Astrocyte of the hippocampus (primary cell): ENCODE measurements at regions not wholly inside any gene's neighbourhood (a gene's known extent, or its start where the extent isn't known, plus 50 kb on each side); places are given as distances from the start of the nearest gene placed in this dataset.

Source experiments
- DNase-seq: peaks from one replicate; pipeline ENCODE4 v3.0.0; 2011; ENCODE audit warnings: low read depth, low spot score

DNA sequence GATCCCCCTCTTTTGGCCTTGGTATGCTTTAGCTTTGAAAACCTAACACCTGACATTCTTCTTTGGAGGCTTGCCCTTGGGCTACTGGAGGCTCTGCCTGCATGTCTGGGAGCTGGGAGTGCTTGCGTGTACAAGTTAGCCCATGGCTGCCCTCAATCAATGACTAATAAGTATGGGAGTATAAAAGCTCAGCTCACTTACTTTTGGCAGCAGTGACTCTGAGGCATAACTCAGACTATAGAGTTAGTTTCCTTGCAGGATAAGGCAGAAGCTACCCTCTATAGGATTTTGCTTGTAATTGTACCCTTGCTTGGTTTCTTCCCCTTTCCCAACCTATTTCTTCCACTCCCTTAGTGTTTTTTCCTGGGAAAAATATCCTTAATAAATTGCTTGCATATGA is 247.9 kb downstream of the PPP1R2C start:
- peak; percentile 78 for DNase-seq

DNA sequence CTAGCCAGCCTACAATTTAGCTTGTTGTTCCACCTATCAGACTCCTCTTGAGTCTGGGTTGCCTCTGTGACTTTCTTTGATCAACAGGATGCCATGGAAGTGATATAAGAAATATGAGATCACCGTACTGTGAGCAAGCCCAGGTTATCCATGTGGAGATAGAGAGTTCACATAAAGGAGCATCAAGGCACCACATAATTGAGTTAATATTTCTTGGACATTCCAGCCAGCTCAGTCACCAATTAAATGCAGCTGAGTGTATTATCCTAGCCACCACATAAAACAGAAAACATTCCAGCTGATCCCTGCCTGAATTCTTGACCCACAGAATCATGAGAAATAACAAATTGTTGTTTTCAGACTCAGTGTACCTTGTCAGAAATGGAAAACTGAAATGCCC is 253.6 kb downstream of the PPP1R2C start:
- DNase-seq, result peak; percentile 83

DNA sequence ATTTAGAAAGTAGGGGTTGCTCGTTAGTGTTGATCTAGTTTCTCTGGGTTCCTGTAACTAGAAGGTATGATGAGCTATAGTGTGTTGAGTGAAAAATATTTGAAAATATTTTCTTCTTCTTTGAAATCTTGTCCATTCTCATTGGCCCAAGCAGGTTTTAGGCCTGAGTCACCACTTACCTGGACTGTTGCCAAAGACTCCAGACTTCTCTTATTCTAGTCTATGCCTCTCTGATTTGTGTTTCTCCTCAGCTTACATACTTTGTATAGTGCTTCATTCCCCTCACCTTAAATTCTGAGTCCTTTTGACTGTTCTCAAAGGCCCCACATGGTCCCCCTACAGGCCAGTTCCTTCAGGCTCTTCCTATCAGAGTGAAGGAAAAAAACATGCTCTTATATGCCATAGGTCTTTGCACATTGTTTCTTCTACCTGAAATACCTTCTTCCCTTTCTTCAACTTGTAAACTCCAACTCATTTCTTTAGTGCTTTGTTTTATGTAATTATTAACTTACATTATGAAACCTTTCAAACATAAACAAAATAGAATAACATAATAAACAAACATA is 258.2 kb downstream of the PPP1R2C start:
- peak; percentile 77 for DNase-seq

DNA sequence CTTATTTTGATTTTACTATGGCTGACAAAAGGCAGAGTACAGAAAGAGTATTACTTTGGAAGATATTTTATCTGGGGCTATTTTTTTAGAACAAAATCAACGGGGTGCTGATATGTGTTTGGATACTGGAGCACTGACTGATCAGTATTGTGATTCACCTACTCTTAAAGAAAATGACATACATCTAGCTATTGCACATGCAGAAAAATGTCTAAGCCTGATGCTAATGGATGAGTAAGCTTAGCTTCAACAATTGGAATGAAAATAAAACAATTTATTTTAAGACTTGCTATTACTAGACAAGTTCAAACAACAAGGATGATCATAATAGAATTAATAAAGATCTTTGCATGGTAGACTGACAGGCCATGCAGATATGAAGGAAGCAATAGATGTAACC is 262.0 kb downstream of the PPP1R2C start:
- no peak for DNase-seq

DNA sequence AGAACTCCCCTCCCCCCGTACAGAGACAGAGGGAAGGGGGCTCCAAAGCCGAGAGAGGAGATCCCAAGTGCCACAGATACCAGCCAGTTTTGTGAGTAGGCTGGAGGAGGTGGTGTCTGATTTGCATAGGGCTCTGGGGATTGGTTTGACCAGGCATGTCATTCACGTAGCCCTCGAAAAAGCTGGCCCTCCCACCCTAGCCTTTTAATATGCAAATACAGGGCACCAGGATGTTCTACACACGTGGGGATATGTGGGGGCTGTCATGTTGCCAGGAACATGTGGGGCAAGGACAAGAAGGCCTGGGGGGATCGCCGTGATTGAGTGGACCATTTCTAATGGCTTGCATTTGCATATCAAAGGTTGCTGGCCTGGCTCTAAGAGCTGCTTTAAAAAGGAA is 272.9 kb downstream of the PPP1R2C start:
- peak; percentile 19 for DNase-seq

DNA sequence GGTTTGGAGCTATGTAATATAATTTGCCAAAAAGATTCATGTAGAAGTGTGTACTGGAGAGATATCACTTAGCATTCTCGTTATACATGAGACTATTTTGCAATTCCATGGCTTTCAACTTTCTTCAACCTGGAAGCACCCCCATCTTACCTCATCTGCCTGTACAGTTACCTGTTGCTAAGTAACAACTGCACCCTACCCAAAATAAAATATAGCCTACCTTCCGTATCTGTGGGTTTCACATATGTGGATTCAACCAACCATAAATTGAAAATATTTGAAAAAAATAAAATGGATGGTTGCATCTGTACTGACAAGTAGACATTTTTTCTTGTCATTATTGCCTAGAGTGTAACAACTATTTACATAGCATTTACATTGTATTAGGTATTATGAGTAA is 278.3 kb downstream of the PPP1R2C start:
- no peak for DNase-seq

DNA sequence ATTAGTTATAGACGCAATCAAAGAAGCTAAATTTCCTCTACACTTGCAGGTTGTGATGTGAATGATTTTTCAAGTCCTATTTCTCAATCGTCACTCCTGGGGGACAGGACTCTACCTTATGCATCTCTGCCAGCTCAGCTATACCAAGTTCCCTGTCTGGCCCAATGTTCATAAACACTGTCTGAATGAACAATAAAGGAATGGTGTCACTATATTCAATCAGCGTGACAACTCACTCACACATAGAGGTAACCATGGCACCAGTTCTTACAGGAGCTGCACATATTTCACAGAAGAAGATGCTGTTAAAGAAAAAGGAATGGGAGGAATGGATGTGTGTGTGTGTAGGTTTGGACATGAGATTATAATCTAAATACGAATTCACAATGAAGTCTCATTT is 280.6 kb downstream of the PPP1R2C start:
- no peak for DNase-seq

DNA sequence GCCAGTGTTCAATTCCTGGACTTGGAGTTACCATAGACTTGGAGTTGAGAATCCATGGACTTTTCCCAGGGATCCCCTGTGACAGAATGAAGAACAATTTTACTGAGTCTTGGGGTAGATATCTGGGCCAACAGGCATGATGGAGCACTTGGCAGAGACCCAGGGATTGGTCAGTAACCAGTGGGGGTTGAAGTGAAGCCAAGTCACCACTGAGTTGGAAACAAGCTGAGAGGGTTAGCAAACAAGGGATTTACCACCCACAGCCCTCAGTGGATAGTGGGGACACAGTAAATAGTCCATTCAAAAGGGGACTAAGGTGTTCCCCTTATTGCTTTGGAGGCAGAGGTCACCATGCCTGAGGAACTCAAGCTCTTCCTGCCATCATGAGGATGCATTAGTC is 281.7 kb downstream of the PPP1R2C start:
- peak; percentile 37 for DNase-seq

DNA sequence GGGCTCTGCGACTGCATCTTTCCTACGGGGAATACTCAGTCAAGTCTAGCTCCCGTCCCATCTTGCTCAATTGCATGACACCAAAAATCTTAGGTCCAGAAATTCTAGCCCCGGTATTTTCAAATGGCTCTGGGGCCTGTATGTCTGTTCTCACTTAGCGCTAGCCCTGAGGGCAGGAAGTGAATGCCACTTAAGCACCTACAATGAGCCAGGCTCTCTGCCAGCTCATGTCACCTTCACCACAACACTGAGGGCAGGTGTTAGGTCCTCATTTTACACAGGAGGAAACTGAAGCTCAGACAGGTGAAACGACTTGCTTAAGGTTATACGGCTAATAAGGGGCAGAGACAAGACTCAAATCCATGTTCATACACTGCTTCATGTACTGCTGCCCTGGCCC is 282.8 kb downstream of the PPP1R2C start:
- no peak for DNase-seq

DNA sequence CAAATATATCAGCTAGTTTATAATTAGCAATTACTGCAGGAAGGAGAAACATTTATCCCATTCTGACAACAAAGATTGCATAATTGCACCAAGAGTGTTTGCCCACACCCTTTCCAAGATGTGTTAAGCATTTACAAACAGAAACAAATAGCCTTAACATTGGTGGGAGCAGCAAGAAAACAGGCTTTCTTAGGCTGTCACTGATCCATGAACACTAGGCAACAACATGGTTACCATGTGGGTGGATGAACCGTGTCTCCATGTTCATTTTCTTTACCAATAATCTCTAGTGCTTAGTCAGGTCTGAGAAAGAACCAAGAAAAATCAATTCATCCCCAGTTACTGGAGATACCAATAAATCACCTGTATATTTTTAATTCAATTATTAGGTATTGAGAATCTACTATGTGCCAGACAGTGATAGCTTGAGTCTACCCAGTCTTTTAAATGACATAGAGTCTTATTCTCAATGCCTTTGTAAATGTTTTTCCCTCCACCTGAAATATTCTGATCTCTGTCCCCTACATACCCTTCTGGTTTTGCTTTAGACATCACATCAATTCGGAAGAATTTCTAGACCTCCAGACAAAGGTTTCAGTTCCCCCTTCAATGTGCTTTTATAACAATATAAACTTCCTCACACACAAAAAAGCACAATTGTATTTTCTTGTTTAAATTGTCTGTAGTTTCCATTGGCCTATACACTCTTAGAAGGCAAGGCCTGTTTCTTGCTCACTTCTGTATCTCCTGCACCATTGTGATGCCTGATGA is 286.6 kb downstream of the PPP1R2C start:
- DNase-seq, result no peak

DNA sequence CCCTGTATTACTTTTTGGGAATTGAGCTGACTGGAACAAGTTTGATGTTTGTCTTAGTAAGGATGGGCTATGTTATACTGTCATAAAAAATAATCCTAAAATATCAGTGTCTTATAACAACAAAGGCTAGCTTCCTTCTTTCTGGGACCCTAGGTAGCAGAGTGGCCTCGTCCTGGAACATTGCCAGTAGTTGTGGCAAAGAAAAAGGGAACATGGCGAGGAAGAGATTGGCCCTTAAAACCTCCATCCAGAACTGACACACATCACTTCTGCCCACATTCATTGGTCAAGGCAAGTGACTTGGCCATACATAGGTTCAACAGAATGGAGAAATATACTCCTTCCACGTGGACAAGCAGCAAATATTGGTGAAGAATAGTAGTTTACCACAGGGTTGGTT is 287.9 kb downstream of the PPP1R2C start:
- no peak for DNase-seq

DNA sequence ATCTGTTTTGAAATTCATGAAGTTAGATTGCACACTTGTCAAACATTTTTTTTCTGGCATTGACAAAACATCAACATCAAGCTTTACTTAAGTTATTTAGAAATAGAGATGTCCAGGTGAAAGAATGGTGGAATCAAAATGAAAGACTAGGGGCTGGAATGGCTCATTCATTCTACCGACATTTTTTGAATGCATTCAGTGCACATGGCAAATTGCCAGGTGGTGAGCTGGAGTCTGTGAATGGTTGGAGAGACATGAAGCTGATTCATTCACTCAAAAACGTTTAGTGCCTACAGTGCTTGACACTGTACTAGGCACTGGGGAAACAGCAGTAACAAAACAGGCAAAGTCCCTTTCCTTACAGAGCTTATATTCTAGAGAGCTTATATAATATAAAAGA is 292.4 kb downstream of the PPP1R2C start:
- peak; percentile 56 for DNase-seq

DNA sequence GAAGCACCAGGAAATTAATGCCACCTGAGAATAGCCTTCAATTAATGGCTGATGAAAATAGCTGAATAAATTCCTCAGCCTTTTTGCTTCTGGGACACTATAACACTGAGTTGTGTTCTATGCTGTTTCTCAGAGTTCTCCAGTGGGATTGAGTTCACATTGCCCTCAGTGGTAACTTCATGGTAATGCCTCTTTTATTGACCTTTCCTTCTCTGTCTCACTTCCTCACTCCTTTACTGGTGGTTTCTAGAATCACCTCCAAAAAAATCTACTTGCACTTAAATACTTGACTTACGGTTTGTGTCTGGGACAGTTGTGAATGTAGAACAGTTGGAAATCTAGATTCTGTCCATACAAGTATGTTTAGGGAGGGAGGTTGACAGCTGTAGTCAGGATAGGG is 293.7 kb downstream of the PPP1R2C start:
- no peak for DNase-seq

DNA sequence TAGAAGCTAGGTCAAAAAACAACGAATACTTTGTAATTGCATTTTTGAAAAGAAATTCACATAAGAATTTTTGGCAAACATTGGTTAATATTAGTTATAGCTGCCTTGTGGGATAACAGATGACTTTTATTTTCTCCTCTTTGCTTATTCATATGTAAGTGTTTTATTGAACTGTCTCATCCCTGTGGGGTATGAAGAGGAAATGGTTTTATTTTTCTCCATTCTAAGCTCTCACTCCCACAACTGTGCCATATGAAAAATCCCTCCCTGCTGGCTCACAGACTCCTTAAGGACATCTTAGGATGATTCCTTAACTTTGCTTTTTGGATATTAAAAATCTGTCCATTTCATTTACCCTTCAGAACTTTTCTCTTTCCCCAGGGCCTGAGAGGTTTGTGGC is 300.6 kb downstream of the PPP1R2C start:
- no peak for DNase-seq

DNA sequence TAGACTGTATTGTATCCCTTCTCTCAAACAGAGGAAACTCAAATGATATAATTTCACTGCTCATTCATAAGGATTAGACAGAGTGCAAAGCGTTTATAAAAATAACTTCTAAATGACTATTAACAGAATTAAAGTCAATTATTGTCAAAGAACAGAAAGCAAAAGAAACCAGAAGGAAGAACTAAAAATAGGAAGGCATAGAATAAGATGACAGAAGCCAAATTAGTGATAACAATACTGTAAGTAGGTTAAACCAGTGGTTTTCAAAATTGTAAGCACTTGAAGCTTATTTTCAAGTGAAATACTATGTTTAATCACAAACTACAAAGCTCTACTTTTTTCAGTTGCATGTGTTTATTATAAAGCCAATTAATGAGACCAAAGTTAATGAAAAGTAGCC is 305.2 kb downstream of the PPP1R2C start:
- DNase-seq, result no peak

DNA sequence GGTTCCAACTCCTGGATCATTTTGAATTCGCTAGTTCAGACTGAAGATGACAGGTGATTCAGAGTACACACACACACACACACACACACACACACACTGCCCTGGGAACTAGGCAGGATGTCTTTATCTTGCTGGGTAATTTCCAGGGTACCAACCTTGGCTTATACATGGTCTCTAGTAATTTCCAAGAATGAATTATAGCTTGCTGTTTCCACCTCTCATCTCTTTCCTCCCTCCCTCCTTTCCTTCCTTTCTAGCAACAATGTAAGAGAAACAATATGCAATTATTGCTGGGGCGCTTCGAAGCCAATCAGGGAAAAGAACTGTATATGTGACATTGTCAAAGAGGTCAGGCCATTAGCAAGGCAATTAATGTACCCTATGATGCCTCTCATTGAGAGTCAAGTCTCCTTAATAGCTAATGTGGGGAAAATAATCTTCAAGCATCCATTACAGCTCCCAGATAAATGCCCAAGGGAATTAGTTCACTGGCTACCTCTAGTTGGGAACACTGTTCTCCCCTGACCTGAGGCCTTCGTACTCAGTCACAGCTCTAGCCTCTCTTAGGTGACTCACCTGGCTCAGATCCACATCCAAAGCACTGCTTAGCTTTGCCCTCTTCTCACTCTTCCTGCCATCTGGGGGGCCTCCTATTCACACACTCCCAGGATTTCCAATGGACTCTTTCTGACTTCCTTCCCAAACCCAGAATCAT is 311.5 kb downstream of the PPP1R2C start:
- DNase-seq, result peak; percentile 10

DNA sequence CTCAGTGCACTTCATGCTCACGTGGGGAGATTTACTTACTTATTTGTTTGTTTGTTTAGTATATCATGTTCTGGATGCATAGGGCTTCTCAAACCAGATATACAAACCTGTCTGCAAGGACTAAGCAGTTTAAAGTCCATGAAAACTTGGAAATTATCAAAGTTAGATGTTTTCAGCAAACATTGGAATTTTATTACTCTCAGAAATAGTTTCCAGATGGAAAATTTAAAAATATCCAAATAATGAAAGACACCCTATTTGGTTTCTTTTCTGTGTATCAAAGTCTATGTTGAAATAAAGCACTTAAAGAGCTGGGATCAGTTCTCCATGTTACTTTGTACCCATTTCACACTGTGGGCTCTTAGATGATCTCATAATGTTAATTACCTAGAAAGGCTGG is 312.1 kb downstream of the PPP1R2C start:
- no peak for DNase-seq

DNA sequence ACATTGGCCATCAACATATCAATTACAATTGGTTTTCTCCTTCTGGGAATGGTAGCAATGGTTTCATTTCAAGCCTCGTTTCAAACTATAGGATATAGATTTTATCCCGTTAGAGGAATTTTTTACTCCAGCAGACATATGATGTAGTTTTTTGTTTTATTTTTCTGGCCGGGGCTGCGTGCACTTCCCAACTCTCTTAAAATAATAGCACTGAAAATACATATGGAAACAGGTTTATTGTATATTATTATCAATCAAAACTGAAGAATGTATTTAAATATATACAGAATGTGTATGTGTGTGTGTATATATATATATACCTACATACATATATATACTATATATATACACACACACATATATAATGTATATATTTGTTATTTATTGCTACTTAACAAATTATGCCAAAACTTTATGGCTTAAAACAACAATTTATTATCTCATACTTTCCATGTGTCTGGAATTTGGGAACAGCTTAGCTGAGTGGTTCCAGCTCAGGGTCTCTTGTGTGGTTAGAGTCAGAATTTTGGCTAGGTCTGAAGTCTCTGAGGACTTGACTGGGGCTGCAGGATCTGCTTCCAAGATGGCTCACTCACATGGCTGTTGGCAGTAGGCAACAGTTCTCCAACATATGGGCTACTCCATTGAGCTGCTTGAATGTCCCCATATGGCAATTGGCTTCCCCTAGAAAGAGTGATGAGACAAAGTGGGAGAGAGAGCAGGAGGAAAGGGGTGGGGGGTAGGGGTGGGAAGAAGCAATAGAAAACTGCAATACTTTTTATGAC is 314.1 kb downstream of the PPP1R2C start:
- no peak for DNase-seq

DNA sequence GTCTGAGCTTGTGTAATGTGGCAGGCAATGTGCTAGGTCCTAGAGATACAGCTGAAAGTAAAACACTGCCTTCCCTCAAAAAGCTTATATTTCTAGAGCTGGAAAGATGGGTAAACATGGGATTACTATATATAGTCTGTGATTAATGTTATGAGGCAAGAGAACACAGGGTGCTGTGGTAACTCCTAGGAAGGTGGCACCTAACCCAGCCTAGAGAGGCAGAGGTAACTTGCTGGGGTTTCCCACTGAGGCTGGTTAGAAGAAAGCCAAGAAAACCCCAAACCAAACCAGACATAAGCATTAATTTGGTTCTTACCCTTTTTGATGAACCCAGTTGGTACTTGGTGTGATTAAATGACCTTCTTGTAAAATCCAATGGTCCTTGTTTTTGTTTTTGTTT is 315.0 kb downstream of the PPP1R2C start:
- no peak for DNase-seq

DNA sequence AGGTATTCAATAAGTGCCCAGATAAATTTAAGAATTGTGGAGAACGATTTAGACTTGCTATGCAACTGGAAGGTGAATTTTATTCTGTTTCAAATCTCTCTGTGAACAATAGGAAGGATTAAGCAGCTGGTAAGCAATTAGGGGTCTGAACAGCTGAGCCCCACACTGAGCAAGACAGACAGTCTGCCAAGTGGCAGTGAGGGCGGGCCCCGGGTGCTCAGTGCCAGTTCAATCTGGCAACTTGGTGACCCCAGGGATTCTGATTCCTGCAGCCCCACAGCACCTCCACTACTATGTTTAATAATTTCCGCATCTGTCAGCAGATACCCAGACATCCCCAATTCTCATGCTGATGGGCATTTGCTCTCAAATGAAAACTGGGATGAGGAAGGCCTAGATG is 317.3 kb downstream of the PPP1R2C start:
- no peak for DNase-seq

DNA sequence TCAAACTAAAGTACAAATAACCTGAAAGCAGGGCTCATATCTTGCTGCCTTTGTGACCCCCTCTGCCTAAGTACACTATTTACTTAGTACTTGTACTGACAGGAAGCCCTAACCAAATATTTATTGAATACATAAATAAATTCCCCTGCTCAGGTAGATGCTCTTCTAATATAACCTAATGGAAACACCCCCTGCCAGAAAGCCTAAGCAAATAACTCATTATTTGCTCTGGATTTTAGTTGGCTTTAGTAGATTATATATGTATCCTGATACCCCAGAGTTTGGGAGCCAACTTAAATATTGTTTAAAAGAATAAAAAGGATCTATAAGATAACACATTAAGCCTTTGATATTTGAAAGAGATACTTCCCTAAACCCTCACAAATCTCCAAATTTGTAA is 318.2 kb downstream of the PPP1R2C start:
- DNase-seq, result no peak

DNA sequence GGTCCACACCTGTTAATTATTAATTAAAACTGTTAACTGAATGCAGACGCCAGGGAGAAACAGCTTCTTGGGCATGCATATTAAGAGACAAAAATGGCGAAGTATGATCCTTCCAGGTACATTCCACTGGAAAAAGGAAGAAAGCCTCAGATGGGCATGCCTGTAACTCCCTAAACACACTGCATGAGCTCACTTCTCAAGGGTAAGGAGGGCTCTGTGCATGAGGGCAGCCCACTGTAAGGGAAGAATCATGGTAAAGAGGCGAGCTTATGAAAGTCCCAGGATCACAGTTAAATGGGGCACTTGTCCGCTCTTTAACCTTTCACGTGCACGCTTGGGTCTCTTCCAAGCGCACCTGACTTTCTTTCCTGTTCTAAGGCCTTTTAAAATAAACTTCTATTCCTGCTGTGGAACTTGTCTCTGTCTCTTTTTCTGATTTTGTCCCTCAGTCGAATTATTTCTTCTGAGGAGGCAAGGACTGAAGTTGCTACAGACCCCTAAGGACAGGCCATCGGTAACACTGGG is 321.7 kb downstream of the PPP1R2C start:
- no peak for DNase-seq
